DND-41 (cell line): ENCODE measurements at regions not wholly inside any gene's neighbourhood (a gene's known extent, or its start where the extent isn't known, plus 50 kb on each side); places are given as distances from the start of the nearest gene placed in this dataset.

ENCODE experiments used
- EZH2 ChIP-seq: IDR thresholded peaks from 3 replicates; pipeline ENCODE4 v1.6.1; 2012; ENCODE audit warnings: borderline replicate concordance, low read depth, mild to moderate bottlenecking, moderate library complexity, low read length, inconsistent platforms; ENCODE audit not compliant: severe bottlenecking
- TF ChIP-seq, protein P1 (sequence below): IDR thresholded peaks from 2 replicates; pipeline ENCODE4 v1.5.1; 2012; ENCODE audit warnings: borderline replicate concordance, low read length, moderate library complexity, mild to moderate bottlenecking; ENCODE audit not compliant: poor library complexity, severe bottlenecking; ENCODE audit errors: extremely low read depth

GRCh38 chr17:63082952-63083351, 116.9 kb downstream of the TANC2 start:
- TF ChIP-seq, protein P1, sequence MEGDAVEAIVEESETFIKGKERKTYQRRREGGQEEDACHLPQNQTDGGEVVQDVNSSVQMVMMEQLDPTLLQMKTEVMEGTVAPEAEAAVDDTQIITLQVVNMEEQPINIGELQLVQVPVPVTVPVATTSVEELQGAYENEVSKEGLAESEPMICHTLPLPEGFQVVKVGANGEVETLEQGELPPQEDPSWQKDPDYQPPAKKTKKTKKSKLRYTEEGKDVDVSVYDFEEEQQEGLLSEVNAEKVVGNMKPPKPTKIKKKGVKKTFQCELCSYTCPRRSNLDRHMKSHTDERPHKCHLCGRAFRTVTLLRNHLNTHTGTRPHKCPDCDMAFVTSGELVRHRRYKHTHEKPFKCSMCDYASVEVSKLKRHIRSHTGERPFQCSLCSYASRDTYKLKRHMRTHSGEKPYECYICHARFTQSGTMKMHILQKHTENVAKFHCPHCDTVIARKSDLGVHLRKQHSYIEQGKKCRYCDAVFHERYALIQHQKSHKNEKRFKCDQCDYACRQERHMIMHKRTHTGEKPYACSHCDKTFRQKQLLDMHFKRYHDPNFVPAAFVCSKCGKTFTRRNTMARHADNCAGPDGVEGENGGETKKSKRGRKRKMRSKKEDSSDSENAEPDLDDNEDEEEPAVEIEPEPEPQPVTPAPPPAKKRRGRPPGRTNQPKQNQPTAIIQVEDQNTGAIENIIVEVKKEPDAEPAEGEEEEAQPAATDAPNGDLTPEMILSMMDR = no peak
- no peak for TF ChIP-seq EZH2
